ENCODE measurements at regions not wholly inside any gene's neighbourhood (a gene's known extent, or its start where the extent isn't known, plus 50 kb on each side); places are given as distances from the start of the nearest gene placed in this dataset.
"Not testable (repeated sequence)": the region's sequence is repeated elsewhere in the genome, so short reads cannot be mapped to it uniquely, and the experiment has no call there.

- no peak for ATAC-seq (replicated peaks in 1 of 4)
- CTCF ChIA-PET: no interaction called here
- Histone ChIP-seq H3K27me3 (replicated peaks in 1 of 2; ENCODE audit: control insufficient read depth in 2 of 2, extremely low read depth in 1 of 2, insufficient read depth in 2 of 2, low read length in 1 of 2) (peaks cover 0 to 16% of the 10 kb centered on the region in 2 experiments), H3K4me1 (ENCODE audit: control insufficient read depth in 1 of 2, extremely low read depth in 1 of 2, insufficient read depth in 2 of 2, low read length in 2 of 2) (no peaks in the 10 kb centered on the region), H3K9me3 (no peaks in the 10 kb centered on the region), H3K27ac (ENCODE audit: low read length) (no peak overlapping the region), H3K4me3 (ENCODE audit: control insufficient read depth in 1 of 2, extremely low read depth in 1 of 2, low read length in 1 of 2) (no peak overlapping the region), H3K36me3 (ENCODE audit: control insufficient read depth in 2 of 2, extremely low read depth in 1 of 2, insufficient read depth in 1 of 2, low read length in 1 of 2) (no peaks in the 10 kb centered on the region)
- H3K4me1 Mint-ChIP-seq: no peaks in the 10 kb centered on the region
- no peak overlapping the region for H3K27ac Mint-ChIP-seq
- no peak for DNase-seq
- H3K36me3 Mint-ChIP-seq: no peaks in the 10 kb centered on the region
- POLR2A ChIA-PET: no interaction called here
- H3K27me3 Mint-ChIP-seq: peaks cover 17 to 21% of the 10 kb centered on the region in 2 donors
- 83% methylated on average over 19 of the region's 19 CpGs for WGBS (ENCODE audit: insufficient coverage)
- H3K9me3 Mint-ChIP-seq: no peaks in the 10 kb centered on the region
- no peak overlapping the region for H3K4me3 Mint-ChIP-seq
Observed at GRCh38 chr2:235105821-235106359, 154.1 kb downstream of the SH3BP4 start.

DNA sequence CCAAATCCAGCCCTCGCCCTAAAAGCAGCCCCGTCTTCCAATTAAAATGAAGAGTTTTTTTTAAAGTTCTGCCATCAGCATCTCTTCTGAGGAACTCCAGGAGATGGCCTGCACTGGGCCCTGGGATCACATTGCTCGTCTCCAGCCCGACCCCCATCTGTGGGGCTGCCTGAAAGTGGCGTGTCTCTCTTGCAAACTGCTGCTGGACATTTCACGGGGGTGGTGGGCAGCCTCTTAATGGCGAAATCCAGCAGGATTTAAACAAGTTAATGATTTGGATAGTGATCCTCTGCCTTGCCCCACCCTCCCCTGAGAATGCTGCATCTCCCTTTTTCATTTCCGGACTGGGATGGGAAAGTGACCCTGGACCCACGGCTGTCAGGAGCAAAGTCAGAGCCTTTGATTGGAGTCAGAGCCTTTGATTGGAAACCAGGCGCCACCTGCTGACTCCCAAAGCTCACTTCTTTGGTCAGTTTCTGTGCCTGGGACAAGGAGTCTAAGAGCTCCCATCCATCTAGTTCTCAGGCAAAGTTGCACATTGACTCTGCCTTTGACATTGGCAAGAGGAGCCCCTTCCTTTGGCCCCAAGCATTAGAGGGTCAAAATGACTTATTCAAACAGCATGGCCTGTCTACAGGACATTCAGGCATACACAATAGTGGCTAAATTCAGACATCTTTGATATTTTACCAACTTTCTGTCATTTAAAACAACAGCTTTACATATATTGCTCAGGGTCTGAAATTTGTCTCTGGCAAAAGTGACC, 155.2 kb downstream of the SH3BP4 start:
- Histone ChIP-seq H3K36me3 (ENCODE audit: control insufficient read depth in 2 of 2, extremely low read depth in 1 of 2, insufficient read depth in 1 of 2, low read length in 1 of 2) (no peaks in the 10 kb centered on the region), H3K9me3 (no peaks in the 10 kb centered on the region), H3K27ac (ENCODE audit: low read length) (no peak overlapping the region), H3K4me3 (ENCODE audit: control insufficient read depth in 1 of 2, extremely low read depth in 1 of 2, low read length in 1 of 2) (no peak overlapping the region), H3K4me1 (ENCODE audit: control insufficient read depth in 1 of 2, extremely low read depth in 1 of 2, insufficient read depth in 2 of 2, low read length in 2 of 2) (no peaks in the 10 kb centered on the region), H3K27me3 (replicated peaks in 1 of 2; ENCODE audit: control insufficient read depth in 2 of 2, extremely low read depth in 1 of 2, insufficient read depth in 2 of 2, low read length in 1 of 2) (peaks cover 0 to 15% of the 10 kb centered on the region in 2 experiments)
- ATAC-seq (replicated peaks in 1 of 4): no peak
- DNase-seq: peak in 5 of 35 experiments; percentile 1 to 28 (median 5)
- Mint-ChIP-seq H3K9me3 (no peaks in the 10 kb centered on the region), H3K4me1 (no peaks in the 10 kb centered on the region), H3K27me3 (peaks cover 16 to 21% of the 10 kb centered on the region in 2 donors), H3K36me3 (no peaks in the 10 kb centered on the region), H3K27ac (no peak overlapping the region), H3K4me3 (no peak overlapping the region)
- 51% methylated on average over 8 of the region's 10 CpGs for WGBS (ENCODE audit: insufficient coverage)
- POLR2A ChIA-PET: no interaction called here
- CTCF ChIA-PET: no interaction called here

DNA sequence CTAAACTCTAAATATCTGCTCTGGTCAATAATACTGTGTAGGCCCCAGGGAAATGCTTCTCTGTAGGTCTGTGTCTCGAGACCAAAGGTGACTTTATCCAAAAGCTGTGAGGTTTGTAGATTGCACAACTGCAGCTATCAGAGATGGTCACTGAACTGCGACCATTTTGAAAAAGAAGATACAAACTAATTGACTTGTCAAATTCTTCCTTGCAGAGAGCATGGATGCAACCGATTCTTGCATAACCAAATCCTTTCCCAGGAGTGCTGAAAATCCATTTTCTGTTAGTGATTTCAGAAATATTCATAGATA, 155.8 kb downstream of the SH3BP4 start:
- no peaks in the 10 kb centered on the region for H3K36me3 ChIP-seq (ENCODE audit: control insufficient read depth in 2 of 2, extremely low read depth in 1 of 2, insufficient read depth in 1 of 2, low read length in 1 of 2)
- H3K4me1 ChIP-seq (ENCODE audit: control insufficient read depth in 1 of 2, extremely low read depth in 1 of 2, insufficient read depth in 2 of 2, low read length in 2 of 2): no peaks in the 10 kb centered on the region
- H3K27ac Mint-ChIP-seq: no peak overlapping the region
- ChIA-PET CTCF (no interaction called here), POLR2A (no interaction called here)
- H3K36me3 Mint-ChIP-seq: no peaks in the 10 kb centered on the region
- 65% methylated on average over 2 of the region's 3 CpGs for WGBS (ENCODE audit: insufficient coverage)
- ATAC-seq (replicated peaks in 1 of 4) (no peak), DNase-seq (no peak)
- no peaks in the 10 kb centered on the region for H3K9me3 ChIP-seq
- H3K9me3 Mint-ChIP-seq: no peaks in the 10 kb centered on the region
- H3K27me3 Mint-ChIP-seq: peaks cover 12 to 21% of the 10 kb centered on the region in 2 donors
- H3K4me3 ChIP-seq (ENCODE audit: control insufficient read depth in 1 of 2, extremely low read depth in 1 of 2, low read length in 1 of 2): no peak overlapping the region
- peaks cover 0 to 14% of the 10 kb centered on the region in 2 experiments for H3K27me3 ChIP-seq (replicated peaks in 1 of 2; ENCODE audit: control insufficient read depth in 2 of 2, extremely low read depth in 1 of 2, insufficient read depth in 2 of 2, low read length in 1 of 2)
- no peak overlapping the region for H3K27ac ChIP-seq (ENCODE audit: low read length)
- no peaks in the 10 kb centered on the region for H3K4me1 Mint-ChIP-seq
- no peak overlapping the region for H3K4me3 Mint-ChIP-seq

GRCh38 chr2:235109561-235109960, 157.7 kb downstream of the SH3BP4 start:
- H3K9me3 ChIP-seq; H3K9me3 Mint-ChIP-seq; H3K36me3 ChIP-seq (ENCODE audit: control insufficient read depth in 2 of 2, extremely low read depth in 1 of 2, insufficient read depth in 1 of 2, low read length in 1 of 2); H3K36me3 Mint-ChIP-seq; H3K4me1 ChIP-seq (ENCODE audit: control insufficient read depth in 1 of 2, extremely low read depth in 1 of 2, insufficient read depth in 2 of 2, low read length in 2 of 2); DNase-seq; H3K4me3 Mint-ChIP-seq; H3K27ac Mint-ChIP-seq; H3K4me3 ChIP-seq (ENCODE audit: control insufficient read depth in 1 of 2, extremely low read depth in 1 of 2, low read length in 1 of 2); H3K4me1 Mint-ChIP-seq; H3K27ac ChIP-seq (ENCODE audit: low read length); POLR2A ChIA-PET; ATAC-seq (replicated peaks in 1 of 4): not testable (repeated sequence)
- CTCF ChIA-PET: interaction anchor here in 1 of 2 donors (0.5 kb wide), 1 partner anchor 19 kb away, joined by 3 read pairs; no protein-coding TSS in a partner anchor
- peaks cover 15 to 19% of the 10 kb centered on the region in 2 donors for H3K27me3 Mint-ChIP-seq
- WGBS (ENCODE audit: insufficient coverage): 83% methylated on average over 2 of the region's 7 CpGs
- H3K27me3 ChIP-seq (replicated peaks in 1 of 2; ENCODE audit: control insufficient read depth in 2 of 2, extremely low read depth in 1 of 2, insufficient read depth in 2 of 2, low read length in 1 of 2): peaks cover 0 to 21% of the 10 kb centered on the region in 2 experiments

- Mint-ChIP-seq H3K27ac (no peak overlapping the region), H3K4me3 (no peak overlapping the region), H3K27me3 (peaks cover 11 to 21% of the 10 kb centered on the region in 2 donors), H3K4me1 (no peaks in the 10 kb centered on the region), H3K36me3 (no peaks in the 10 kb centered on the region), H3K9me3 (no peaks in the 10 kb centered on the region)
- Histone ChIP-seq H3K9me3 (no peaks in the 10 kb centered on the region), H3K27me3 (replicated peaks in 1 of 2; ENCODE audit: control insufficient read depth in 2 of 2, extremely low read depth in 1 of 2, insufficient read depth in 2 of 2, low read length in 1 of 2) (peaks cover 0 to 12% of the 10 kb centered on the region in 2 experiments), H3K4me1 (ENCODE audit: control insufficient read depth in 1 of 2, extremely low read depth in 1 of 2, insufficient read depth in 2 of 2, low read length in 2 of 2) (no peaks in the 10 kb centered on the region), H3K36me3 (ENCODE audit: control insufficient read depth in 2 of 2, extremely low read depth in 1 of 2, insufficient read depth in 1 of 2, low read length in 1 of 2) (no peaks in the 10 kb centered on the region), H3K27ac (ENCODE audit: low read length) (no peak overlapping the region), H3K4me3 (ENCODE audit: control insufficient read depth in 1 of 2, extremely low read depth in 1 of 2, low read length in 1 of 2) (no peak overlapping the region)
- 87% methylated on average over 3 of the region's 4 CpGs for WGBS (ENCODE audit: insufficient coverage)
- ChIA-PET POLR2A (no interaction called here), CTCF (no interaction called here)
- ATAC-seq (replicated peaks in 1 of 4) (no peak), DNase-seq (no peak)
Observed at GRCh38 chr2:235112365-235112764, 160.5 kb downstream of the SH3BP4 start.

- no peaks in the 10 kb centered on the region for H3K4me1 Mint-ChIP-seq
- Histone ChIP-seq H3K9me3 (no peaks in the 10 kb centered on the region), H3K27ac (ENCODE audit: low read length) (no peak overlapping the region), H3K27me3 (replicated peaks in 1 of 2; ENCODE audit: control insufficient read depth in 2 of 2, extremely low read depth in 1 of 2, insufficient read depth in 2 of 2, low read length in 1 of 2) (peaks cover 0 to 12% of the 10 kb centered on the region in 2 experiments), H3K4me1 (ENCODE audit: control insufficient read depth in 1 of 2, extremely low read depth in 1 of 2, insufficient read depth in 2 of 2, low read length in 2 of 2) (no peaks in the 10 kb centered on the region), H3K36me3 (ENCODE audit: control insufficient read depth in 2 of 2, extremely low read depth in 1 of 2, insufficient read depth in 1 of 2, low read length in 1 of 2) (no peaks in the 10 kb centered on the region), H3K4me3 (ENCODE audit: control insufficient read depth in 1 of 2, extremely low read depth in 1 of 2, low read length in 1 of 2) (no peak overlapping the region)
- H3K4me3 Mint-ChIP-seq: no peak overlapping the region
- CTCF ChIA-PET: no interaction called here
- 54% methylated on average over 5 of the region's 10 CpGs for WGBS (ENCODE audit: insufficient coverage)
- POLR2A ChIA-PET: no interaction called here
- H3K9me3 Mint-ChIP-seq: no peaks in the 10 kb centered on the region
- peaks cover 20 to 25% of the 10 kb centered on the region in 2 donors for H3K27me3 Mint-ChIP-seq
- ATAC-seq (replicated peaks in 1 of 4) (no peak), DNase-seq (no peak)
- H3K36me3 Mint-ChIP-seq: no peaks in the 10 kb centered on the region
- H3K27ac Mint-ChIP-seq: no peak overlapping the region
Observed at GRCh38 chr2:235113854-235114253, 162.0 kb downstream of the SH3BP4 start.
